NCI-H2196 (cell line): ENCODE measurements at regions not wholly inside any gene's neighbourhood (a gene's known extent, or its start where the extent isn't known, plus 50 kb on each side); places are given as distances from the start of the nearest gene placed in this dataset.
"Not testable (repeated sequence)": the region's sequence is repeated elsewhere in the genome, so short reads cannot be mapped to it uniquely, and the experiment has no call there.

ENCODE experiments used
- DNase-seq: peaks from one replicate; lab custom pipeline; 2025; ENCODE audit not compliant: unreplicated experiment; lab: John Stamatoyannopoulos, UW

GRCh38 chr3:167106456-167106855 is 273.6 kb downstream of the ZBBX start:
- no peak for DNase-seq

GRCh38 chr3:167102071-167102470 is 278.0 kb downstream of the ZBBX start:
- DNase-seq = no peak

- DNase-seq = no peak
These were observed 279.4 kb downstream of the ZBBX start for GRCh38 chr3:167100651-167101050.

GRCh38 chr3:167100200-167100599 is 279.9 kb downstream of the ZBBX start:
- no peak for DNase-seq

- DNase-seq = no peak
These were observed 284.1 kb downstream of the ZBBX start for GRCh38 chr3:167095976-167096375.

GRCh38 chr3:167094632-167095031 is 285.5 kb downstream of the ZBBX start:
- no peak for DNase-seq

- no peak for DNase-seq
These were observed 288.9 kb downstream of the ZBBX start for GRCh38 chr3:167091226-167091625.

- DNase-seq = no peak
These were observed 295.6 kb downstream of the ZBBX start for GRCh38 chr3:167084545-167084944.

GRCh38 chr3:167078070-167078622 is 302.0 kb downstream of the ZBBX start:
- DNase-seq = no peak

GRCh38 chr3:167067787-167068161 is 312.3 kb downstream of the ZBBX start:
- DNase-seq = no peak

- no peak for DNase-seq
These were observed 312.9 kb downstream of the ZBBX start for GRCh38 chr3:167066977-167067786.

GRCh38 chr3:167057581-167057980 is 322.5 kb downstream of the ZBBX start:
- DNase-seq = no peak

GRCh38 chr3:167054926-167055325 is 325.2 kb downstream of the ZBBX start:
- no peak for DNase-seq

- DNase-seq = no peak
These were observed 328.7 kb downstream of the ZBBX start for GRCh38 chr3:167051421-167051820.

- no peak for DNase-seq
These were observed 346.2 kb downstream of the ZBBX start for GRCh38 chr3:167033866-167034265.

- peak; percentile 45 for DNase-seq
These were observed 347.7 kb downstream of the ZBBX start for GRCh38 chr3:167032267-167032876.

- DNase-seq = no peak
These were observed 348.6 kb downstream of the ZBBX start for GRCh38 chr3:167031364-167032049.

GRCh38 chr3:167030082-167030725 is 349.9 kb downstream of the ZBBX start:
- DNase-seq = no peak

GRCh38 chr3:167019503-167019902 is 360.6 kb downstream of the ZBBX start:
- not testable (repeated sequence) for DNase-seq

GRCh38 chr3:167018591-167019111 is 361.4 kb downstream of the ZBBX start:
- not testable (repeated sequence) for DNase-seq

GRCh38 chr3:167012691-167013090 is 367.4 kb downstream of the ZBBX start:
- DNase-seq = no peak
